ENCODE measurements at regions not wholly inside any gene's neighbourhood (a gene's known extent, or its start where the extent isn't known, plus 50 kb on each side); places are given as distances from the start of the nearest gene placed in this dataset.

DNA sequence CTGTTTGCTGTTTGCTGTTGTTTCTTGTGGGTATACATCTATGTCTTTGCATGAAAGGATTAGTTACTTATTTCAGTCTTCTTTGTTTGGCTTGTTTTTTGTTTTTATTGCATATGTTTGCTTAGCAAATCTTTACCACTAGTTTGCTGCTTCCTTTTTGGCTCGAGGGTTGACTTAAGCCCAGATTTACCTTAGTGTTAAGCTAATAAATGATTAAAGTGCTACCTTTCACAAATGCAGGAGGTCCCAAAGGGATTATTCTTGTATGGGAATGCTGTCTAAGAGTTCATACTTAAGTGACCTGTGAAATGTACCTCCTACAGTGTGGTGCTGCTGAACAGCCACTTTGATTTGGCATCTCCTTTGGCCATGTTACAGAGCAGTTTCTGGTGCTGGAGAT lies 273.5 kb upstream of the NPY start (continued):
- no peak for TF ChIP-seq ZBTB33 (IDR thresholded peaks at IDR 0.05; ENCODE audit: extremely low read depth, insufficient replicate concordance, low read length)
- no peak for TF ChIP-seq POLR2AphosphoS5 (IDR thresholded peaks at IDR 0.05; ENCODE audit: low read depth, low read length)
- no peak for TF ChIP-seq ATF3 (IDR thresholded peaks at IDR 0.05)

DNA sequence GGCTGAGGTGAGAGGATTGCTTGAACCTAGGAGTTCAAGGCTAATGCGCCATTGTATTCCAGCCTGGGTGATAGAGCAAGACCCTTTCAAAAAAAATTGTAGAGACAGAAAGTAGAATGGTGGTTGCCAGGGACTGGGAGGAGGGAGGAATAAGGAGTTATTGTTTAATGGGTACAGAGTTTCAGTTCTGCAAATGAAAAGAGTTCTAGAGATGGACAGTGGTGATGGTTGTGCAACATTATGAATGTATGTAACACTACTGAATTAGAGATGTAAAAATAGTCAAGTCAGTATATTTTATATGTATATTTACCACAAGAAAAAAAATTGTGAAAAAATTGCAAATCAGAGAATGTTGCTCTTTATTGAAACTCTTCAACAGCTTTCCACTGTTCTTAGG lies 266.5 kb upstream of the NPY start:
- no peak overlapping the region for H2AFZ ChIP-seq (ENCODE audit: low read depth, low read length, poor library complexity, severe bottlenecking)
- no peak overlapping the region for H3K4me2 ChIP-seq (ENCODE audit: low read length)
- no peak overlapping the region for H3K27ac ChIP-seq (ENCODE audit: low read depth, low read length)
- CTCF ChIA-PET: no interaction called here
- no peaks in the 10 kb centered on the region for H3K79me2 ChIP-seq (ENCODE audit: insufficient read depth, low read length)
- no peak overlapping the region for H3K4me3 ChIP-seq (replicated peaks in 1 of 2; ENCODE audit: low read depth in 1 of 2, low read length in 2 of 2)
- ATAC-seq (no peak), DNase-seq (ENCODE audit: low read depth, low spot score) (no peak)
- H4K20me1 ChIP-seq (ENCODE audit: insufficient read depth): no peaks in the 10 kb centered on the region
- no peaks in the 10 kb centered on the region for H3K9me3 ChIP-seq (ENCODE audit: control insufficient read depth in 1 of 2, insufficient read depth in 1 of 2, low read depth in 1 of 2, low read length in 2 of 2)
- no peaks in the 10 kb centered on the region for H3K4me1 ChIP-seq (ENCODE audit: control insufficient read depth in 1 of 2, insufficient read depth in 2 of 2, low read length in 2 of 2)
- no peaks in the 10 kb centered on the region for H3K27me3 ChIP-seq (ENCODE audit: insufficient read depth, low read length)
- H3K36me3 ChIP-seq (ENCODE audit: control insufficient read depth in 1 of 2, insufficient read depth in 2 of 2, low read length in 2 of 2): no peaks in the 10 kb centered on the region
- TF ChIP-seq ELF1 (IDR thresholded peaks at IDR 0.05; ENCODE audit: borderline replicate concordance, low read depth): no peak
- TF ChIP-seq ZBTB33 (IDR thresholded peaks at IDR 0.05; ENCODE audit: extremely low read depth, insufficient replicate concordance, low read length): no peak
- no peak for TF ChIP-seq JUND (IDR thresholded peaks at IDR 0.05)
- no peak for TF ChIP-seq ZFX (IDR thresholded peaks at IDR 0.05)
- no peak for TF ChIP-seq EZH2phosphoT487 (IDR thresholded peaks at IDR 0.05; ENCODE audit: borderline replicate concordance)
- TF ChIP-seq SIN3A (IDR thresholded peaks at IDR 0.05; ENCODE audit: low read depth): no peak
- no peak for TF ChIP-seq CBX3 (IDR thresholded peaks at IDR 0.05; ENCODE audit: low read depth)
- no peak for TF ChIP-seq YY1 (IDR thresholded peaks at IDR 0.05; ENCODE audit: extremely low read depth, insufficient replicate concordance, low read depth, low read length)
- no peak for TF ChIP-seq ATF3 (IDR thresholded peaks at IDR 0.05)
- RAD21 ChIA-PET (ENCODE audit: low non-redundant PET in 1 of 2, low total read pairs in 2 of 2, uncharacterized antibody in 2 of 2, unreplicated experiment in 2 of 2): no interaction called here
- intact Hi-C loops (cut with micrococcal nuclease): no loop called here
- POLR2A ChIA-PET: no interaction called here
- no peak overlapping the region for H3K9ac ChIP-seq (ENCODE audit: low read length)
- no peaks in the 10 kb centered on the region for H3K9me2 ChIP-seq (ENCODE audit: insufficient read depth)
- no TSS peak for BruUV-seq (replicated peaks)
